SKM-1 (cell line): ENCODE measurements at regions not wholly inside any gene's neighbourhood (a gene's known extent, or its start where the extent isn't known, plus 50 kb on each side); places are given as distances from the start of the nearest gene placed in this dataset.
"Not testable (repeated sequence)": the region's sequence is repeated elsewhere in the genome, so short reads cannot be mapped to it uniquely, and the experiment has no call there.

Experiments used
- DNase-seq: peaks from one replicate; lab custom pipeline; 2025; ENCODE audit not compliant: unreplicated experiment; lab: John Stamatoyannopoulos, UW

DNA sequence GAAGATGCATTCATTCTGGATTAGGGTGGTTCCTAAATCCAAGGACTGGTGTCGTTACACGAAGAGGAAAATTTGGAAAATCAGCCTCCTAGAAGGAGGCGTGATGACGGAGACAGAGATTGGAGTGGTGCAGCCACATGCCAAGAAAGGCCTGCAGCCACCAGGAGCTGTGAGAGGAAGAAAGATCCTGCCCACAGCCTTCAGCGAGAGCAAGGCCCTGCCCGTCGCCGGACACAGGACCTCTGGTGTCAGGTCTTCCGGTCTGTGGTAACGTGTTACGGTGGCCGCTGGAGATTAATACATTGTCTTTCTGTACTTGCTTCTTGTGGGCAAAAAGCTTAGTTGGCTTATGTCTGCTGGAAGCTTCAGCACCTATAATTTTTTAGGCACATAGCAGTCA lies 1045.8 kb downstream of the BRD1 start:
- DNase-seq: no peak

DNA sequence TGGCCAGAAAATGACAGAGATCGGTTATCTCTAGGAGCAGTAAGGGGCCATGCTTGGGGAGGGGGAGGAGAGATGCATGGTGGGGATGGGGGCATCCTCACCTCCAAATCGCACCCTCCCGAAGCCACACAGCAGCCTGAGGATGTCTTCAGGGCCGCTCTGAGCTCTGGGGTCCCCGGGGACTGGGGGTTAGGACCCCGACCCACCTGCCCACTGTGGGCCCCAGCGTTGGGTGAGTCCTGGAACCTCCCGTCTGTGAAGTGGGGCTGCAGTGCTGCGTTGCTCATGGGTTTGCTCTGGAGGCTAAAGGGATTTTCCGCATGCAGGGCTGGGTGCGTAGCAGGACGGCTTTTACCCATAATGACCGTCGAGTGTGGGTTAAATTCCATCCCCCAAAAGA lies 1046.3 kb downstream of the BRD1 start:
- DNase-seq: no peak

DNA sequence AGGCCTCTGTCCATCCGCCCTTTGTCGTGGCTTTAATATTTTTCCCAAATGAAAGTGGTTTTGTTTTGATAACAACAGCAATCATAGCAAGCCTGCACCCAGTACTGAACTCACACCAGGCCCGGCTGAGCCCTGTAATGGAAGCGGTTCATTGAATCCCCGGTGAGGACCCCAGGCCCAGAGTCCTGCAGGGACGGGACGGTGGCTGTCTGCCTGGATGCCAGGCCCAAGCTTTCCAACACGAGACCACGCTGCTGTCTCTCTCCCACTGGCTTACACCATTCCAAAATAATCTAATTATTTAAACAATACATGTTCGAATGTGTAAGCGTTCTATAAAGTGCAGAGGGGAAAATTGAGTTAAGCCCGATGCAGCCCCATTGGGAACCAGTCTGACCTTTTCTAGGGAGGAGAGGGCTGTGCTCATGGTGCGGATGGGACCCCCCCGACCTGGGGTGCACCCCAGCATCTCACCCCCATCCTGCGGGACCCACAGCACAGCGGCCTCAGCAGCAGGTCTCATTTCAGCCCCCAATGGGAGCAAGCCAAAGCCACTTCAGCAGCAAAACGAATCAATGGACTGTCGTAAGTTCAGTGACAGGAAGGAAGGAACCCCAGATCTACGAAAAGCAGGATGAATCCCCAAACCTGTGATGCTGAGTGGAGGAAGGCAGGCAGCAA lies 1046.9 kb downstream of the BRD1 start:
- no peak for DNase-seq

DNA sequence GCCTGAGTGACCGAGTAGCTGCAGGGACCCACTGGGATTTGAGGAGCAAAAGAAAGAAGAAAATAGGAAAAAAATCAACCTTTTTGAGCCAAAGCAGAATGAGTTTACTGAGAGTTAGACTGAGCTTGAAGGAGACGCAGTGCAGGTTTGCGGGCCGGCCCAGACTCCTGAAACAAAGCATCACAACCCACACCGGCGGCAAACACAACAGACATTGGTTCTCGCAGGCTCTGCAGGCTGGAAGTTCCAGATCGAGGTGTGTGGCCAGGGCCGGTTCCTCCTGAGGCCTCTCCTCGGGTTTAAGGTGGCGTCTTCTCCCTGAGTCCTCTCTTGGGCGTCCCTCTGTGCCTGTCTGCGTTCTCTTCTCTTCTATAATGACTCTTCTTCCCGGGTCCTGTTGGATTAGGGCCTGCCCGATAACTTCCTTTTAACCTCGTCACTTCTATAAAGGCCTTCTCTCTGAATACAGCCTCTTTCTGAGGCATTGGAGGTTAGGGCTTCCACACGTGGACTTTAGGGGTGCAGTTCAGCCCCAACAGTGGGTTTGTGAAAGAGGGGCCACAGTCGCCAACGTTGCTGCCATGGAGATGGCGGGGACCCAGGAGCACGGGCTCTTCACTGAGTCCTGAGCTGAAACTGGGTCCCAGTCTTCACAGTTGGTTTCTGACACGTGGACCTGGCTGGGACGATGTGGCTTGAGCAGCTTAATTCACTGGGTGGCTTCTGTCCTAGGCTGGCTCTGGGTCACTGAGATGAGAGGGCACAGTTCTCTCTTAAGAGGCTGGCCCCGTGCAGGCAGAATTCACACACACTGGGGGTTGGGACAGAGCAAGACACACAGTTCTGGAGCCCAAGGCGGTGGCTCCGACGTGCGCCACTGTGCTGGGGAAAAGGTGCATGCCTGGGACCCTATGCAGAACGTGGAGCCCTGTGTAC lies 1047.7 kb downstream of the BRD1 start:
- DNase-seq: no peak

DNA sequence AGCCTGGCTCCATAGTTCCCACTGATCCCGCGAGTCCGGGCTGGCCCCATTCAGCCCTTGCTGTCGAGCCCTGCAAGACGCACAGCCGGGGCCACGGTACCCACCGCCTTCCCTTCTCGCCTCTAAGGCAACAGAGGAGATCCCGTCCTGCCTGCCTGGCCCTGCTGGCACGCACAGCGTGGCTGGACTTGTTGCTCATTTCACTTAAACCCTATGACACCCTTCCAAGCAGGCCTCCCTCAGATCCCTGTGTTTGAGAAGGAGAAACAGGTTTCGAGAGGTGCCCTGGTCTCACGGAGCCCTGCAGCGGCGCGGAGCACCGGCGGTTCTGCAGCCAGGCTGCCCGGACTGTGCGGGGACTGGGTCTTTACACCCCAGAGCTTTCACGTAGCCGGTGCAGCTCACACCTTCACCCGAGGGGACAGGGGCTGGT lies 1048.4 kb downstream of the BRD1 start:
- DNase-seq: no peak

DNA sequence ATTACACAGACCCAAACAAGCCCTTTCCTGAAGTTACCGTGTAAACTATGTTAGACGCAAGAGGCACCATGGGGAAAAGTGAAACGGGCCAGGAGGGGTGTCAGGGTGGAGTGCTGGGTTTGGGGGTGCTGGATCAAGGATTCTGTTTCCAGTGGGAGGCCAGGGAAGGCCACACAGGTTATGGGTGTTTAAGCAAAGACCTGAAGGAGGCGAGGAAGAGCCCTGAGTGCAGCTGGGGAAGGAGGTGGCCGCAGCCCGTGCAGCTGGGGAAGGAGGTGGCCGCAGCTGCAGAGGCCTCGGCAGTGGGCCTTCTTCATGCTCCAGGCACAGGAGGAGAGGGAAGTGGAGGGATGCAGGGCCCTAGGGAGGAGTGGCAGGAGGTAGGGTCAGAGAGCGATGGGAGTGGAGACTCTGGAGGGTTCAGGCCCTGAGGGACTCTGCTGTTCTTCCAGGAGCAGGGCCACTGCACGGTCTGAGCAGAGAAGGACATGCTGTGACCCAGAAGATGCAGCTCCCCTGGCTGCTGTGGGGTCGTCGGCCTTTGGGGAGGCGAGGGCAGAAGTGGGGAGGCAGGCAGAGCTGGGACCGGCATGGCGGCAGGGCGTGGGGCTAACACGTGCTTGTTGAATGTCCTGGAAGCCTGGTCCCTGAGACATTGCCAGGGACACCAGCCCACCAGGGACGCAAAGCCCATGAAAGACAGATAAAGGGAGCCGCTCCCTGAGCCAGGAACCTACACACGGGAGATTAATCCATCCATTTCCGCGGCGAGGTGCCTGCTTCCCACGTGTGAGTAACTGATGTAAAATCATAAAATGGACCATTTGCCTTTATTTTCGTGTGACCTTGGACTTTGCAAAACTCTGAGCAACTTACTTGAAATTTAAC lies 1049.1 kb downstream of the BRD1 start:
- DNase-seq: no peak

DNA sequence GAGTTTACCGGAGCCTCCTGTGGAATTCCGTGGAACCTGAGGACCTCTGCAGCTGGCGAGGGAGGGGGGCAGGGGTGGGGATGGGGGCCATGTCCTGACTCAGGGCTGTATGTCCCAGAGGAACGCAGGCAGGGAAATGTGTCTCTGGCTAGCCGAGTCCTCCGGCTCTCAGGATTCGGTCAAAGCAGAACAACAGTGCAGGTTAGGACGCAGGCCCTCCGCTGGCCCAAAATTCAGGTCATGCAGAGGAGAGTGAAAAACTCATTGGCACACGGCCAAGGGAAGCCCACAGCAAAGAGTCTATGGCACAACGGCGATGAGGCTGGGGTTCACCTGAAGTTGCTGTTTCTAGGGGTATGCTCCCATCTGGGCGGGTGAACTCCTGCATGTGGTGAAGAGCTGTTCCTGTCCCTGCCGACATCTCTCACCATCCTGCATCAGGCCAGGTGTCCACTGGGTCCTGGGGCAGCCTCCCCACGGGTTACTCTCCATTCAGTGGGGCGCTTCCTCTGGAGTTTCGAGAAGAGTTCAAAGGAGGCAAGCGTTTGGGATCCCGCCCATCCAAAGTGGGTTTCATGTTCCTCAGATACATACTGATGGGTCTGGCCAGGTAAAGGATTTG lies 1055.3 kb downstream of the BRD1 start:
- DNase-seq: no peak

DNA sequence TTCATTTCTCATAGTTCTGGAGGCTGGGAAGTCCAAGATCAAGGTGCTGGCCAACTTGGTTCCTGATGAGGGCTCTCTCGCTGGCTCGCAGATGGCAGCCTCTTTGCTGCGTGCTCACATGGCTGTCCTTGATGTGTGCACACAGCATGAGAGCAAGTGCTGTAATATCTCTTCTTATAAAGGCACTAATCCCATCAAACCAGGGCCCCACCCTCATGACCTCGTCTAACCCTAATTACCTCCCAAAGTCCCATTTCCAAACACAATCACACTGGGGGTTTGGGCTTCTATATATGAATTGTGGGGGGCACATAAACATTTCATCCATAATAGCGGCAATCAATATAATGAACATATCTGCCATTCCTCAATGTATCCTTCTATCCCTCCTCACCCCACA lies 1062.1 kb downstream of the BRD1 start:
- DNase-seq: no peak

DNA sequence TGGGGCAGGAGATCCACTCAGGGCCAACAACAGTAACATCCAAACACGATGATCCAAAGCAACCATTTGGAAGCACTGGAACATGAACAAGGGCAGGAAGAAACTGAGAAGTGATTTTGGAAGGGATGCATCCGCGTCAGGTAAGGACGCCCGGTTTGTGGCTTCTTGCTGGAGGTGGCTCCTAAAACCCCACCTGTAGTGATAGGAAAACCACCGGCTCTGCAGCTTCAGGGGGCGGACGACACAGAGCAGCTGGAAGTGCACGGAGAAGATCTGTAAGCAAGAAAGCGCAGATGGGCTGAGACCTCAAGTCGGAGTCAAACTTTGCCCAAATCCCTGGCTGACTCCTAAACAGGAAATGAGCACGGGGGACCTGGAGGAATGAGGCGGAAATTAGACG lies 1066.1 kb downstream of the BRD1 start:
- DNase-seq: no peak

DNA sequence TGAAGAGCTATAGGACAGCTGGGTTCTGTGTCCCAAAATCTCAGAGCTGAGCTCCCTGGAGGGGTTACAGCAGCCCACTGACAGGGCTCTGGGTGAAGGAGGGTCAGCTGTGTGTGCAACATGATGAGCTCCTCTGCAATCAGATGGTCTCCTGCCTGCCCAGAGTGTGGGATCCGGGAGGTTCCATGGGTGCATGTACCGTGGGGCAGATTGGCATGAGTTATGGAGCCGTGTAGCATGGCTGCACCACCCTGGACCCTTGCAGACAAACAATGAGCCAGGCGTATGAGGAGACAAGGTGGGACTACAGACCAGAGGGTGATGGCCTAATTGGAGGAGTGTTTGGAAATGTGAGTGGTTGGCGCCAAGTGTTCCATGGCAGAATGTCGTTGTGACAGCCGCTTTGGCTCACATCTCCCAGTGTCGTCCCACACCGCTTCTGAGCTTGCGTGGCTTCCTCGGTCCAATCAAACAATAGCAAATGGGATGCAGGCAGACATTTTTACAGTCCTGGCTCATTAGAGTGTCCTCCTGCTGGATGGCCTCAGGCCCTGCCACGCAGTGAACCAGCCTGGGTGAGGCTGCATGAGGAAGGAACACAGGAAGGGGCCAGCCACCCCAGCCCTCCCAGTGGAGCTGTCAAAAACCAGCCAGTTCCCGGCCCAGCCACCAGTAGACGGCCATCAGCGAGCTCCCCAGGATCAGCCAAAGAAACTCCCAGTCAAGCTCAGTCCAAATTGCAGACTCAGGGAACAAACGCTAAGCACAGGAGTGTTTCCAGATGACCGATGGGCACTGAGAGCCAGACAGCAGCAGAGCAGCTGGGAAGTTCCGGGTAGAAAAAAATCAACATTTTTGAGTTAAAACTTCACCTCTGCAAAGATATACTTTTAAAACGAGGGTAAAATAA lies 1066.9 kb downstream of the BRD1 start:
- no peak for DNase-seq

DNA sequence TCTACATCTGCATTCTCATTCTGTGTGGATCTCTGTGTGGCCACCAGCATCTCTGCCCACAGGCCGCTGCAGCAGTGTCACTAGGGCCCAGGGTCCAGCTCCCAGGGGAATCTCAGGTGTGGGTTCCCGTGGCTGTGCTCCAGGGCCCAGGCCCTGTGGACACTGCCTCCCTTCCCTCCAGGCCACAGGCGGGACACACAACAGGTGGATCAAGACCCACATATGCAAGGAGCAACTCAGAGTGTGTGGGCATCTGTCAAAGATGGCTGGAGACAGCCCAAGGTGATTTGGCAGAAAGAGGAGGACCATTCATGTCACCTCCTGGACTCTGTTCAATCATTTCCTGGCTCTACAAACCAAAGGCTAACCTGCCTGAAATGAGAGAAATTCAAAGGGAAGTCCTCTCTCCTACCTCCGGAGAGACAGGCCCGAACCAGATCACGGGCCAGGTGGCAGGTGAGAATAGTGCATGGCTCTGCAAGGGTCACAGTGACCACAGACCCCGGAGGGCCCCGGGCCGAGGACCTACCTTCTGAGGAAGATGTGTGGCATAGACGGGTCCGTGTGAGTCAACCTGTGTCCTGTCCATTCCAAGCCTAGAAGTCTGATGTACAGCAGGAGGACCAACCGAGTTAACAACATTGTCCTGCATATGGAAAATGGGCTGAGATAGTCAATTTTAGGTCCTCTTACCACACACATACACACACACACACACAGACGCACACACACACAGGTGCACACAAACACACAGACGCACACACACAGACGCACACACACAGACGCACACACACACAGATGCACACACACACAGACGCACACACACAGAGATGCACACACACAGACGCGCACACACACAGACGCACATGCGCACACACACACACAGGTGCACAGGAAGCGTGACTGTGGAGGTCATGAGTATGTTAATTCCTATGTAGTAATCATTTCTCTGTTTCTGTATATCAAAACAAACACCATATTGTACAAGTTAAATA lies 1068.5 kb downstream of the BRD1 start:
- DNase-seq: no peak

DNA sequence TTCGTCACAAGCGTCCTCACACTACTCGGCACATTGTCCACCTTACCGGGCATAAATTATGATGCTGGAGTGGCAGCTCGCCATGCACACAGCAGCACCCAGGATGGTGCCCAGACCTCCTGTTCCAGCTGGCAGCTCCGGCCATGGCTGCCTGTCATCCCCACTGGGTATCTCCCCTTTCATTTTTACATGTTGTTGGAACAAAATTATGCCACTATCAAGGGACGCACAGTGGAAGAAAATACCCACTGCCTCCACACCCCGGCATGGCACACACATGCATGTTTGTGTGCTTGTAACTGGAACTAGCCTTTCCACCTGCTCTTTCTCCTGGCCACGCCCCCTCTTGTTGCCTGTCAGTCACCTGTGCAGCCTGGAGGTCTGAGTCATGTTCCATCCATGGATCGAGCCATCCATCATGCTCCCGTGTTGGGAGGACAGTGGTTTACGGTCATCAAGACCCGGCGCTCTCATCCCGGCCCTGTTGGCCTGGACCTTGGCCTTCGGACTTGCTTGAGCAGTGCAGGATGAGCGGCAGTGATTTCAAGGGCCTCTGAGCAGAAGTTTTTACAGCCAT lies 1069.6 kb downstream of the BRD1 start:
- no peak for DNase-seq

DNA sequence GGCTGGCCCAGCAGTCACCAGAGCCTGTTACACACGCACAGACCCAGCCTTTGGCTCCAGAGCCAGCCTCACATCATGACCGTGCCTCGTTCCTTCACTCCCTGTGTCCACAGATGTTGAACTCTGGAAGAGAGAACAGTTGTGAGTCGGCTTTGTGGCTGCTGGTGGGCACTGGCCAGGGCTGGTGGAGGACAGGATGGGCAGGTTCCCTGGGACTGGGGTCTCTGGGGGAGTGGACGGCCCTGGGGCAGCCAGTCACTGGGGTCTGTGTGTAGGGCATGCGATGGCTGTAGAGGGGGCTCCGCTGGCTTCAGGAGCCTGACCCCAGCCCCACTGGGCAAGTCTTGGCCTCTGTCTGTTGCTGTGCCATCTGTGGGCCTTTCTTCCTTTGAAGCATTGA lies 1070.1 kb downstream of the BRD1 start:
- no peak for DNase-seq

DNA sequence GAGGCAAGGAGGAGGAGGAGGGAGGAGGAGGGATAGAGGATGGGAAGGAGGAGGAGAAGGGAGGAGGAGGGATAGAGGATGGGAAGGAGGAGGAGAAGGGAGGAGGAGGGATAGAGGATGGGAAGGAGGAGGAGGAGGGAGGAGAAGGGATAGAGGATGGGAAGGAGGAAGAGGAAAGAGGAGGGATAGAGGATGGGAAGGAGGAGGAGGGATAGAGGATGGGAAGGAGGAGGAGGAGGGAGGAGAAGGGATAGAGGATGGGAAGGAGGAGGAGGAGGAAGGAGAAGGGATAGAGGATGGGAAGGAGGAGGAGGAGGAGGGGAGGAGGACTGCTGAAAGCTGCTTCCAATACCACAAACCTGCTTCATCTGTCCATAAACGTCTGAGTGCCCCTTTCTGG lies 1070.5 kb downstream of the BRD1 start:
- not testable (repeated sequence) for DNase-seq

DNA sequence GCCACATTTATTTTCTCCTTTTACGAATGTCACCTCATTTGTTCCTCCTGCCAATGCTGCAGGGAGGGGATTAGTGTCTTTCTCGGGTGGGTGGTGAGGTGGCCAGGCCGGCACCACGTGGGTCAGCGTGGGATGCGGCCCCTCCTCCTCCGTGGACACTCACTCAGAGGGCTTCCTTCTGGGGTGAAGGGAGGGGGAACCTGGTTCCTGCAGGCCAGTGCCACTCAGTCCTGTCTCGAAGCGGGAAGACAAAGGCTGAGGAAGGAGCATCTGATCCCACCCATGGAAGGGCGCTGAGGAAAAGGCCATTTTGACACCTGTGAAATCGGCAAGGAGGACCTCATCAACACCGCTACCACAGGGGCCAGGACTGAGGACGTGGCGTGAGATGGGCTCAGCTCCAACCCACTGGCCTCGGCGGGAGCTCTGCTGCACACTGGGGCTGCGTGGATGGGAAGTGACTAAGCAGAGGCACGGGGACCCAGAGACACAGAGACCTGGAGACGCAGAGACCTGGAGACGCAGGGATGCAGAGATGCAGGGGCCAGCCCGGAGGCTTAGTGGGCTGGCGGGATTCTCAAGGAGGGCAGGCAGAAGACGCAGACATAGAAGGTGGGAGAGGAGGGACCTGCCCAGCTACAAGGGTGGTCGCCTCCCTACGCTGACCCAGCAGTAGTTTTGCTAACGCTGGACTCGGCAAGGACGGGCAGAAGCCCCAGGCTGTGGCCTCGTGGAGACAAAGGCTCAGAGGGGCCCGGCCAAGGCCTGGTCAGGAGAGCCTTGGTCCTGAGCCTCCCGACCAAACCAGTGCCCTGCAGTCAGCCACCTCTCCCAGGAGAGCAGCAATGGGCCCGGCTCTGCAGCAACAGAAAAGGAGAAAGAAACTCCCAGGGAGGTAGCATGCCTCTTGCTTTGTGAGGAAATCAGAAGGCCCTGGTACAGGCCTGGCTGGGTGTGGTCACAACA lies 1071.2 kb downstream of the BRD1 start:
- DNase-seq: no peak

DNA sequence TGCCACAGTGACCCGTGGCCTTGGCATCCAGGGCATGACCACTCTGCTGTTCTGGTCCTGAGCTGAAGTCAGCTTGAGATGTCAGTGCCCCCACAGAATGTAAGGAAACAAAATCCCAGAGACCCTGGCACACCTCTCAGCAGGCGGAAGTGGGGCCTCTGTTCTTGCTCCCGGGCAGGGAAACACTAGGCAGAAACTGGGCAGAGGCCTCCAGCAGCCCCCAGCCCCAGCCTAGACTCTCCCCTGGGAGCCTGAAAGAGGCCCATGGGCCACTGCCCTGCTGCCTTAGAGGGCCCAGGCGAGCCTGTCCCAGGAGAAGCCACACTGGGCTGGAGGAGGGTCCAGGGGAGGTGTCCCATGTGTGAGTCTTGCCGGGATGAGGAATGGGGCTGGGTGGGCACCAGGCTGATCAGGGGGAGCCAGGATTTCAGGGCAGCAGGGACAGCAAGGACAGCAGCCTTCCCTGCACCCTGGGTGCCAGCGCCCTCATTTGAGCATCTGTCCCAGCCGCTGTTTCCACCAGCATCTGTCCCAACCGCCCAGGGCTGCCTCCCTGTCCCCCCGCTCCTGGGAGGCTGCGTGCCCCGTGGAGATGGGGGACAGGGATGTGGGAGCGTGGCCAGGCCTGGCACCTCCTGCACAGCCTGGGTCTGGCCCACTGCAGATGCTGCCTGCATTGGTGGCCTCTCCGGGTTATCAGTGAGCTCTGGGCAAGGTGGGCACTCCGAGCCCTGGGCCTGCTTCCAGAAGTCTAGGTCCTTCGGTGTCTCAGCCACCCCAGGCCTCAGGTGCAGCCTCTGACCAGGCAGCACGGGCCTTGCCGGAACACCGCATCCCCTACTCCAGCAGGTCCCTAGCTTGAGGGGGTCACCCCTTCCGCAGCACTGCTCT lies 1072.4 kb downstream of the BRD1 start:
- DNase-seq: no peak
